22Rv1 (cell line): ENCODE measurements at regions not wholly inside any gene's neighbourhood (a gene's known extent, or its start where the extent isn't known, plus 50 kb on each side); places are given as distances from the start of the nearest gene placed in this dataset.

Experiments used
- ZFX ChIP-seq: fragments of 450-650 bp; IDR thresholded peaks from 2 replicates; pipeline ENCODE4 v1.6.1; 2017; ENCODE audit warnings: antibody characterized with exemption, borderline replicate concordance
- TF ChIP-seq, protein P1 (sequence below): fragments of 450-650 bp; IDR thresholded peaks from 2 replicates; pipeline ENCODE4 v1.5.1; 2017; ENCODE audit warnings: mild to moderate bottlenecking

DNA sequence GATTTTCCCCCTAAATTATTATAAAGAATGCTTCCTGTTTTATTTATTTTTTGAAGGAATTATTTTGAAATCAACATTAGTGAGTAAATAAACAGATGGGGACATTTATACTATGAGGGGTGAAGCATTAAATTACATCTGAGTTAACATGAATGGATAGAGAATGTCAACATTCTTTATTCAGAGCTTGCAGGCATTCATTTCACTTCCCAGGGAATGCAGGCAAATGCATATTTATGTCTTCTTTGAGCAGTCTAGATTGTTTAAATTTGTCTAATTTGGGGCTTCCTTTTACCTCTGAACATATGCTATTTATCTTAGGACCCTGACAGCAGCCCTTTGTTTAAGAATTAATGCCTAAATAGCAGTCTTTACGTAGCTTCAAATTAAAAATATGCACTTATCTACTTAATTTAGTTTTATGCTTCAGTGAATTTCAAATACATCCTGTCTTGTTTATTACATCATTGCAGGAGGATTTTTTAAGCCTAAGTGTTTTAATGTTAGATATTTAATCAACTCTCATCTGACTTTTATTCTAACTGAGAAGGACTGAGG lies 630.5 kb upstream of the LMCD1 start:
- TF ChIP-seq, protein P1, sequence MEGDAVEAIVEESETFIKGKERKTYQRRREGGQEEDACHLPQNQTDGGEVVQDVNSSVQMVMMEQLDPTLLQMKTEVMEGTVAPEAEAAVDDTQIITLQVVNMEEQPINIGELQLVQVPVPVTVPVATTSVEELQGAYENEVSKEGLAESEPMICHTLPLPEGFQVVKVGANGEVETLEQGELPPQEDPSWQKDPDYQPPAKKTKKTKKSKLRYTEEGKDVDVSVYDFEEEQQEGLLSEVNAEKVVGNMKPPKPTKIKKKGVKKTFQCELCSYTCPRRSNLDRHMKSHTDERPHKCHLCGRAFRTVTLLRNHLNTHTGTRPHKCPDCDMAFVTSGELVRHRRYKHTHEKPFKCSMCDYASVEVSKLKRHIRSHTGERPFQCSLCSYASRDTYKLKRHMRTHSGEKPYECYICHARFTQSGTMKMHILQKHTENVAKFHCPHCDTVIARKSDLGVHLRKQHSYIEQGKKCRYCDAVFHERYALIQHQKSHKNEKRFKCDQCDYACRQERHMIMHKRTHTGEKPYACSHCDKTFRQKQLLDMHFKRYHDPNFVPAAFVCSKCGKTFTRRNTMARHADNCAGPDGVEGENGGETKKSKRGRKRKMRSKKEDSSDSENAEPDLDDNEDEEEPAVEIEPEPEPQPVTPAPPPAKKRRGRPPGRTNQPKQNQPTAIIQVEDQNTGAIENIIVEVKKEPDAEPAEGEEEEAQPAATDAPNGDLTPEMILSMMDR = no peak
- no peak for TF ChIP-seq ZFX
